ENCODE measurements at regions not wholly inside any gene's neighbourhood (a gene's known extent, or its start where the extent isn't known, plus 50 kb on each side); places are given as distances from the start of the nearest gene placed in this dataset.

- CTCF ChIA-PET (ENCODE audit: low intra/inter-chr PET ratio), result no interaction called here
- no TSS peak for BruUV-seq (replicated peaks)
- Histone ChIP-seq H2AFZ (ENCODE audit: low read depth, low read length) (no peak overlapping the region), H3K36me3 (ENCODE audit: control insufficient read depth, insufficient read depth, low read length) (no peaks in the 10 kb centered on the region), H3K4me1 (replicated peaks in 1 of 2; ENCODE audit: control insufficient read depth in 2 of 2, insufficient read depth in 2 of 2, low read length in 2 of 2) (no peaks in the 10 kb centered on the region), H4K20me1 (replicated peaks; ENCODE audit: control insufficient read depth, insufficient read depth, low read length) (no peaks in the 10 kb centered on the region), H3K4me3 (no peak overlapping the region), H3K9ac (ENCODE audit: insufficient read depth in 1 of 2, low read depth in 2 of 2, low read length in 2 of 2) (no peak overlapping the region), H3K27me3 (ENCODE audit: control insufficient read depth in 2 of 2, insufficient read depth in 2 of 2, low read length in 2 of 2) (peaks cover 0 to 16% of the 10 kb centered on the region in 2 experiments; a peak in 3 of 5 replicates), H3K27ac (ENCODE audit: extremely low read depth, low read depth, low read length) (no peak overlapping the region), H3K79me2 (ENCODE audit: control insufficient read depth, insufficient read depth, low read length) (no peaks in the 10 kb centered on the region), H3K9me1 (ENCODE audit: control insufficient read depth, insufficient read depth, low read length) (no peaks in the 10 kb centered on the region), H3K9me3 (replicated peaks; ENCODE audit: control insufficient read depth, insufficient read depth, low read depth, low read length) (no peaks in the 10 kb centered on the region), H3K4me2 (ENCODE audit: insufficient read depth, low read length) (no peak overlapping the region)
- FAIRE-seq, result no peak
- DNase-seq (ENCODE audit: extremely low read depth in 1 of 4, low spot score in 3 of 4), result no peak
- TF ChIP-seq TAL1 (IDR thresholded peaks at IDR 0.05) (no peak), ZFP36 (IDR thresholded peaks at IDR 0.05; ENCODE audit: low read depth, low read length, partially characterized antibody) (no peak), ELK3 (CRISPR knock-in tag; IDR thresholded peaks at IDR 0.05) (no peak), NR4A1 (CRISPR knock-in tag; IDR thresholded peaks at IDR 0.05) (no peak), NR4A1 (tag; IDR thresholded peaks at IDR 0.05) (no peak), FOXJ3 (CRISPR knock-in tag; IDR thresholded peaks at IDR 0.05) (no peak)
- in situ Hi-C loops (cut with MboI), result no loop called here
- POLR2A ChIA-PET, result no interaction called here
- 2% methylated on average over 3 of the region's 4 CpGs for WGBS (ENCODE audit: insufficient coverage, low coverage, missing lambda C conversion rate)
- ATAC-seq, result no peak
- intact Hi-C loops (cut with micrococcal nuclease), result no loop called here
Measured at GRCh38 chr10:44468965-44469364, 84.1 kb upstream of the CXCL12 start.

- ChIA-PET CTCF (ENCODE audit: low intra/inter-chr PET ratio) (no interaction called here), POLR2A (no interaction called here)
- Histone ChIP-seq H3K36me3 (ENCODE audit: control insufficient read depth, insufficient read depth, low read length) (no peaks in the 10 kb centered on the region), H3K27ac (ENCODE audit: extremely low read depth, low read depth, low read length) (no peak overlapping the region), H2AFZ (ENCODE audit: low read depth, low read length) (no peak overlapping the region), H3K4me2 (ENCODE audit: insufficient read depth, low read length) (no peak overlapping the region), H3K9me1 (ENCODE audit: control insufficient read depth, insufficient read depth, low read length) (no peaks in the 10 kb centered on the region), H3K4me3 (no peak overlapping the region), H3K9ac (ENCODE audit: insufficient read depth in 1 of 2, low read depth in 2 of 2, low read length in 2 of 2) (no peak overlapping the region), H3K4me1 (replicated peaks in 1 of 2; ENCODE audit: control insufficient read depth in 2 of 2, insufficient read depth in 2 of 2, low read length in 2 of 2) (no peaks in the 10 kb centered on the region), H3K9me3 (replicated peaks; ENCODE audit: control insufficient read depth, insufficient read depth, low read depth, low read length) (no peaks in the 10 kb centered on the region), H4K20me1 (replicated peaks; ENCODE audit: control insufficient read depth, insufficient read depth, low read length) (no peaks in the 10 kb centered on the region), H3K79me2 (ENCODE audit: control insufficient read depth, insufficient read depth, low read length) (no peaks in the 10 kb centered on the region), H3K27me3 (ENCODE audit: control insufficient read depth in 2 of 2, insufficient read depth in 2 of 2, low read length in 2 of 2) (peaks cover 0 to 16% of the 10 kb centered on the region in 2 experiments; a peak in 3 of 5 replicates)
- DNase-seq (ENCODE audit: extremely low read depth in 1 of 4, low spot score in 3 of 4) (no peak), ATAC-seq (no peak), FAIRE-seq (no peak)
- BruUV-seq (replicated peaks), result no TSS peak
- intact Hi-C loops (cut with micrococcal nuclease), result no loop called here
- TF ChIP-seq CEBPG (CRISPR knock-in tag; IDR thresholded peaks at IDR 0.05), result no peak
- peak in 1 of 2 experiments; percentile 28; a peak in 1 of 4 replicates for TF ChIP-seq CEBPG (tag; conservative IDR thresholded peaks at IDR 0.05 in 1 of 2, IDR thresholded peaks at IDR 0.05 in 1 of 2)
- TF ChIP-seq ZEB2 (IDR thresholded peaks at IDR 0.05), result no peak
- TF ChIP-seq ARID3B (CRISPR knock-in tag; IDR thresholded peaks at IDR 0.05; ENCODE audit: borderline replicate concordance), result no peak
- no peak for TF ChIP-seq ZNF436 (CRISPR knock-in tag; IDR thresholded peaks at IDR 0.05)
- in situ Hi-C loops (cut with MboI), result no loop called here
- WGBS (ENCODE audit: insufficient coverage, low coverage, missing lambda C conversion rate), result 3% methylated on average over 2 of the region's 2 CpGs
Measured at GRCh38 chr10:44470784-44471183, 85.9 kb upstream of the CXCL12 start.

Data from K562 (cell line).